GM18868 (cell line): ENCODE measurements at regions not wholly inside any gene's neighbourhood (a gene's known extent, or its start where the extent isn't known, plus 50 kb on each side); places are given as distances from the start of the nearest gene placed in this dataset.

Source experiments
- ATAC-seq: cut with Tn5 transposase; IDR thresholded peaks from one replicate; pipeline ENCODE4 v1.9.1; 2021; ENCODE audit warnings: mild to moderate bottlenecking, moderate library complexity; ENCODE audit not compliant: unreplicated experiment

DNA sequence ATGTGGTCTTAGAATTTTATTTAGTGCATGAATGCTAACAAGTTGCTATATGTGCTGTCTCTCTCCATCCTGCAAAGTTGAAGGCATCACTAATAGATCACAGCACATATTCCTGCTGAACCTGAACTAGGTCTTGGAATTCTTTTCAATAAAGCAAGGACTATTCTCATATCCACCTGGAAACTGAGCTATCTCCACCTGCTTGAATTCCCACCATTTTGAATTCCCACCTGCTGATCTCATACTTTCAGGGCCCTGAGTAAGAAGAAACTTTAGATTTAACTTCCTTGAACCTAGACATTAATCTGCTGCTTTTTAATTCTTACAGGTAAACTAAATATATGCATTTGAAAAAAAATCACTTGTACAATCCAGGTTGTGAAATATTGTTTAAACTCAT, 445.3 kb upstream of the CCL2 start:
- no peak for ATAC-seq

DNA sequence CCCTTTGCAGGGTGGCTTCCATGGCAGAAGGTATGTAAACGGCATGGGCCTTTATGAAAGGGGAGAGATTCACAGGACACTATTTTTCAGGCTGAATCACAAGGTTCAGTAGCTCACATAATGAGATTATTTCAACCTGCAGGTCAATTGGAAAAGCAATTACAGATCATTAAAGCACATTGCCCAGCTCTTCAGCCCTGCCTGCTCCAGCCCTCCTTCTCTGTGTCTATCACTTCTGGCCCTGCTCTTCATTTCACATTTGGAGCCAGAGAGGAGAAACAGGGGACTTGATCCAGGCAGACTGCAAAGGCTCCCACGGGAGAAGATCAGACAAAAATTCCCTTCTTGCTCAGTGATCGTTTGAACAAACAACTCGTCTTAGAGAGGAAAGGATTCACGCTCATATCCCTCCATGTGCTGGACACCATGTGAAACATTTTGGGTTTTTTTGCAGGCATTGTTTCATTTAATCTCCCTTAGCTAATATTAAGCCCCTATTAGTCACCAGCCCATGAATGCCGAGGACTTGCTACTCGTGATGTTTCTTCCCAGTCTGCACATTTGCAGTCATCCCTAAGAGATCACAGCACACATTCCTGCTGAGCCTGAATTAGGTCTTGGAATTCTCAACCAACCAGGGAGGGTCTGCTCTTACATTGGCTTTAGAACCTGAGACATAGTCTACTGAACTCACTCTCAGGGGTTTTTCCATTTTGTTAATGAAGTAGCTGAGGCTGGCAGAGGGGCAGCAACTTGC, 443.9 kb upstream of the CCL2 start:
- ATAC-seq = no peak

DNA sequence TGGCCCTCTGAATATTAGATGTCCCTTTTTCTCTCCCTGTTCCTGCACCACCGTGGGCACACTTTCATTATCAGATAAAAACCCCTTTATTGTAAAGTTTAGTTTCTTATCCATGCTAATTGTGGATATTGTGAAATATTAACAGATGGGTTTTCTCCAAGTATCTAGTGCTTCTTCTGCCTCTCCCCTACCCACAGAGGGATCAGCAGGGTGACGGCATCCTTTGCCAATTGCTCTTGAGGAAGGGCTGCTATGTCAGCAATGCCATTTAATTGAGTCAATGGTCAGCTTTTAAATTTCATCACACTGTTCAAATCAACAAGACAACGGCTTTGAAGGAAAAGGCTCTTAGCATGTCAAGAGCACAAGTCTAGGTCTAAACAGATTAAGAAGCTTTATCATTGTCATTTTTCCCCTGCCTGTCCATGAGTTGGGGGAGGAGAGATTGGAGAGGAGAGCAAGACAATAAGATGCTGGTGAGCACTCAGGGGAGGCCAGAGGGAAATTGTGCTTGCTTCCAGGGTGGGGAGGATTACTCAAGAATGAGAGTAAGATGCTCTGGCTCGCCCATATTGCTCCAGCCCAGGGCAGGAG, 443.0 kb upstream of the CCL2 start:
- no peak for ATAC-seq

DNA sequence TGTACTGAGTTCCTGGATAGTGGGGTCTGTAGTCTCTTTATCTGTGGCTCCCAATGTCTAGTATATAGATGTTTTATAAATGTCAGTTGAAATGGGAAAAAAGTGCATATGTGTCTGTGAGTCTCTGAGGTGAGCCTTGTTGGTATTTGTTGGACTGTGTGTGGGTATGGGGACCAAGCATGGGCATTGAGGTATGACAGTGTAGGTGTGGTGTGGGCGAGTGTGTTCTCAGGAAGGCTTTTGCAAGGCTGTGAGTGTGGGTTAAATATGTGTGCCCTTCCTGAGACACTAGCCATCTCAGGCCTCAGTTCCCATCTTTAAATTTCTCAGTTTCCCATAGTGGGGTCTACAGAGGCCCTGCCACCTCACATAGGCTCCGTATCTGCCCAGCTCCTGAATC, 440.2 kb upstream of the CCL2 start:
- ATAC-seq = no peak

DNA sequence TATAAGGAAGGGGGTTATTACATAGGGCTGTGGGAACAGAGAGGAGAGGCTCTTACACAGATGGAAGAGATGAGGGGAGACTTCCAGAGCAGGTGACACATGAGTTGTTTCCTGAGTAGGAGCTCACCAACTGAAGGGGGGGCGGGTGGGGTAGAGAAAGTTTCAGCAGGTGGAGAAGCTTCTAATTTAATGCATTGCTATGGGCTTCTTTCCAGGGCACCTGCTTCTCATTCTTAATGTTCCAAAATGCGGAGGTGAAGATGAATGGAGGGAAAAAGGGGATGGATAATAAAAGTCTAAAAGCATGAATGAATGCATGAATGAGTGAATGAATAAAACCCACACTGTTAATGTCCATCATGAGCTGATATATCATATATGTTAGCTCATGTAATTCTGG, 439.0 kb upstream of the CCL2 start:
- no peak for ATAC-seq

DNA sequence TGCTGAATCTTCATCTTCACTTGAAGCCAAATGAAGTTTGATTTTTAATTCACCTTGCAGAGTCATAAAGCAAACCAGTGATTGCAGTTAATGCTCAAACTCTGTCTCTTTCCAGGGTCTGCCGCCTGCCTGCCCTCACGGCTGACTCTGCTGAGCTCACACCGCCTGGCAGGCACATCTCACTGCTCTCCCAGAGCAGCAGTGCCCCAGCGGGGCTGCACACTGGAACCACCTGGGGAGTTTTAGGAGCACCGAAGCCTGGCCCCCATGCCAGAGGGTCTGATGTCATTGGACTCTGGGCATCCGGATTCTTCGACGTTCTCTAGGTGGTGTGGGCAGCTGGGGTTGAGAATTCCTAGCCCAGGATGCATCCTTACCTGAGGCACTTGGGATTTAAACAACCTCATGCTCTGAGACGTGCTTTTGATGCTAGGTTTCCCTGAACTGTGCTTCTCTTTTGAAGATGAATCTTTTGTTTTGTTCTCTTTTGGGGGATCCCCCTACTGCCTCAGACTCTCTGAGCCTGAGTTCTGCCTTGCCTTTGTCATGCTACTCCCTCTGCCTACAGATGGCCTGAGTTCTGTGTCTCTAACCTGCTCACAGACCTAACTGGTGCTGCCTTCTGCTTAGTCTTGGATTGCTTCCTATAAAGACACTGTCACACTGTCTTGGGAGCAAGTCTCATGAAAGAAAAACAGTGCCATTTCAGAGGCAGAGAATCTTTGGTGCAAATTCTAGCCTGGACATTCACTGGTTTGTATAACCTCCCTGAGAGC, 438.1 kb upstream of the CCL2 start:
- no peak for ATAC-seq

DNA sequence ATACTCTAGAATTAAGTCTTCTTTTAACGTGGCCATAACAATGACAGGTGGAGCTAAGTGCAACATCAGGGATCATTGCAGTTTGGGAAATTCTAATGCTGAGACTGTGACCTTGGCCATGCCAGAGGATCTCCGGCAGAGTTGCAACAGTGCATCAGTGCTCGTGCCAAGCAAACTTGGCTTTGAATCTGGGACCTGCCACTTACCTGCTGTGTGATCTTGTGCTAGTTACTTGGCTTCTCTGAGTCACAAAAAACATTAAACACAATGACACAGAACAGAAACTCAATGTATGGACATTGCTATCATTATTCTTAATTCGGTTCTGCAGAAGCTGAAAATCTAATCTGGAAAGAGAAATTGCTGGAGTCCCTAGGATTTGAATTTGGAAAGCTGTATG, 435.5 kb upstream of the CCL2 start:
- no peak for ATAC-seq

DNA sequence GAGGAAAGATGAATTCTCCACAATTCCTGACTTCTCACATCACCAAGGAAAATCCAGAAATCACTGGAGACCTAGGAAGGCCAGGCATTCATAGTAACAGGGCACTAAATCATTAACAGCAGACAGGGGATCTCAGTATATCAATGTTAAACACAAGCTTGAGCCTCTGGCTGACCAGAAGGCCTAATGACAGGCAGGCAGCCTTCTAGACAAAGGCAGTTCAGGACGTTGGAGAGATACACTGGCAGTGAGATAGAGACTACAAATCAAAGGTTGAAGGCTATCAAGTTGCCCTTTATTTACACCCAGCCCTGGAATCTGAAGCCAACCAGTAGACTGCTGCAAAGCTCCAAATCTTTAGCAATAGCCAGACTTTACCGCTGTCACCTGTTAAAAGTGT, 422.8 kb upstream of the CCL2 start:
- ATAC-seq = no peak

DNA sequence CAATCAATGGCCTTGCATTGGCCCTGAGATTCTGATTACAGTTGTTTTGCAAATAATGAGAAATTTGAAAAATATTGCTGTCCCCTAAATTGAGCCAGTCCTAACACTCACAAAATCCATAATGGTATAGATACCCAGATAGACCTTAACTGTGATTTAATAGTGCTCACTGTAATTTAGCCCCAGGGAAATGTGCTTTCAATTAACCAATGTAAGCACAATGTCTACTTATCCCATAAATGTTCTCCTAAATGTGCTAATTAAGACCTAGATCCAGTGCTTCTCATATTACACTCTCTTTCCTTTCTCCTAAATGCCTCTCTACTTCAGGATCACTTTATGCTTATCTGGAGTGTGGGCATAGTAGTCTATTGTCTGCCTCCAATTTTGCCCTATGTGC, 417.8 kb upstream of the CCL2 start:
- no peak for ATAC-seq

DNA sequence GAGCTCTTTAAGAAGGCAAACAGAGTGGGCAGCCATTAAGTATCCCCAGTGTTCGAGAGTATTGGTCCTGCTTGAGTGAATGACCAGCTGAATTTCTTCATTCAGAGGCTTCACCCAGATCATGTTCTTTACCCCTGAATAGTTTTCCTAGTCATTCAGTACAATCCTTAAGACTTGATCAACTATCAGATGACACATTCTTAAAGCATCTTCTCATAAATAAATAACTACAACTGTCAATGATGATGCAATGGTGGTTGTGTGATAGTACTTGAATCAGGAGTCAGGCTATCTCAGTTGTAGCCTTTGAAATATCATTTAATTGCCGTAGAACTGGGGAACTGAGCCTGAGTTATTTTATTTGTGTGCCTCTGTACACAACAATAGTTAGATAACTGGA, 416.8 kb upstream of the CCL2 start:
- no peak for ATAC-seq

DNA sequence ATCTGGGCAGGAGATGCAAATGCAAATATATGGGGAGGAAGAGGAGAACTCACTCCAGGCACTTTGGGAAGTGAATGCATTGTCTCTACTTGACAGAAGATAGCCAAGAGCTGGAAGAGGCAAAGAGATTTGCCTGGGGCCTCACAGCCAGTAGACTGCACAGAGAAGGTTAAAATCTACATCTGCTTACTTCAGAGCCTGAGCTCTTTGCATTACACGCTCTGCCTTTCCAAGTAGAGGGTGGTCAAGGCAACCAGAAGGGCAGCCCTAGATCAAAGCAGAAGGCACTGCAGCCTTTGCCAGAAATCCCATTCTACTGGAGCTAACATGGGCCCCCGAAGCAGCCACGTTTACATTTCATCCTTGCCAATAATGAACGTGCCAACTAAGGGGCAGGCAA, 407.2 kb upstream of the CCL2 start:
- no peak for ATAC-seq

DNA sequence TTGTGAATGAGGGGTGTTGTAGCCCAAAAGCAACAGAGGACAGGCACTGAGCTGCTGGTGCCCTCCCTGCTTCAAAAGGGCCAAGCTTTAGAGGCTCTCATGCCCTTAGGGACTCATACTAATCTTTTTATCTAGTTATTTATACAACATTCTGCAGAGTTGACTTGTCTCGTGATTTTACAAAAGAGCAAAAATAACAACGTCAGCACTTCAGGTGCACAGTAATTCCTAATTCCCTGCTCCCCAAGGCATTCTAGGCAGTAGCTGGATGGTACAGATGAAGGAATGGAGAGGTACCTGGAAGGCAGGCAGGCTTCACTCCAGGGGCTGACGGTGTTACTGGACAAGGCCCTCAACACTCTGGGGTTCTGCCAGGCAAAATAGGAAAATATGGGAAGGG, 406.7 kb upstream of the CCL2 start:
- ATAC-seq = no peak

DNA sequence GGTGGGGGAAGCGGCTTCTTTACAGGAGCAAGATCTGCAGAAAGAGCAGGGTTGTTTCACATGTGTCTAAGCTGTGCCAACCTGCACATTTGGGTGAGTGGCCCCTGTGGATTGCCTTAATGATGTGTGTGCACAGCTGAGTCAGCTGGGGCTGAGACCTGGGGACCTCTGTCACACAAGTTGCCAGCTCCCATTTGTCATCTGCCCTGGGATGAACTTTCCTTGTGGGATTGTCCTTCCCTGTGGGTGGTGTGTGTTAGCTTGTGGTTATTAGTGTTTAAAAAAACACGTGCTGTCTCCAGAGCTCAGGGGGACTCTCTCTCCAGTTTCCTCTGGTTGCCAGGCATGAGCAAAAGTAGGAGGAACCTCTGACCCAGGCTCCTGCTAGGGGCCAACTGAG, 400.5 kb upstream of the CCL2 start:
- no peak for ATAC-seq

DNA sequence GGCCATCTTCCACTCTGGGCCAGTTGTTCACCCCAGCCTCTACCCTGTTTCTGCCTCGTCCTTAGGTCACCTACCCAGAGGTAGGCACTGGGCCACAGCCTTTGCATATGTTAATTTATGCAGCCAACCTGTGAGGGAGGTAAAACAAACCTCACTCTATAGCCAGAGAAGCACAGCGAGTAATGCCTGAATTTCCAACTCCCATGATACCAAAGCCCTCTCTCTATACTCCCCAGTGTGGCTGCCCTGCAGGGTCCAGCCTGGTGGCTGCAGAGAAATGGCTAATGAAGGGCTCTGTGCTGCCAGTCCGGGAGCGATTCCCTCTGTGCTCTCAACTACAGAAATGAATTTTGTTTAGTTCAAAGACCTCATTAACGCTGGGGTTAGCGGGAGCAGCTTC, 397.0 kb upstream of the CCL2 start:
- no peak for ATAC-seq

DNA sequence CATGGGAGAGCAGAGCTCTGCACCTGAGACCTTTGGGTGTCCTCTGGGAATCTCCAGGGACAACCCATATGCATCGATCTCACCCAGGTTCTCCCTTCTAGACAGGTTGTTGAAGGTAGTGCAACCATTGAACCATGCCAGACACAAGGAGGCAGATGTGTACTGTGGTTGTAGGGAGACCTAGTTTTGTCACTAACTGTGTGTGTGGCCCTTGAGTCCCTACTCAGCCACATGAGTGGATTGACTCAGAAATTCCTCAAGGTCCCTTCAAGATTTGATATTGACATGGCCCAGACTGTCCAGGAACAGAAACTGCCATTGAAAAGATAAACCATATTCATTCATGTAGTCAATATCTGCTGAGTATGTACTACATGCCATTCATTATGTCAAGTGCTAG, 396.4 kb upstream of the CCL2 start:
- ATAC-seq = no peak

DNA sequence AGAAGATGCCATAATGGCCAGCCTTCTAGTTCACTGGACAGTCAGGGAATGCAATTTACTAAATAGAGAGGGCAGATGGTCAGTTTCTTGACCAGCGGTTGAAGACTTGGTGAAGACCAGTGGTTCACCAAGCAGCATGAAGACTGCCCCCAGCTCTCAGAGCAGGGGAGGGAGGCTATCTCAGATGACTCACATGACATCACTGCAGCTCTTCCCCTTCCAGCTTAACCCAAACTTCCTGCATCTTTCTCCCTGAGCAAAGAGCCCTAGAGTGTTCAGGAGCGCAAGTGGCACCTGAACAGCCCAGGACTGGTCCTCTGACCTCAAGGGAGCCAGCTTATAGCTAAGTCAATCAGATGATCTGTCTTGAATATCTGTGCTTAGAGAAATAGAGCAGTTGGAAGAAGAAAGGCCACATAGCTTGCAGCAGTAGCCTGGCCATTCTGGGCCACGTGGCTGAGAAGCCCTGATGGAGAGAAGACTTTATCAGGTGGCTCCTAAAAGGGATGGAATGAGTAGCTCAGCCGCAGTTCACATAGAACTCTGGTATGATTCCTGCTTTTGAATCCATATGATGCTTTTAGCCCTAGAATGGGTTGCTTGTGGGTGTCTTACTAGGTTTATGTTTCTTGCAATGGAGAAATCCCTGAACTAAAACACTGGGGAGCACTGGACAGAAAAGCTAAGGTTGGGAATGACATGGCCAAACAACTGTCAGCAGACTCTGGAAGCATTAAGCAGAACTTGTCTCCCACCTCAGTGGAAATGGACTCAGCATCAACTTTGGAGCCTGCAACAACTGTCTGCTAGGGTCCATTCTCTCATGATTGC, 392.1 kb upstream of the CCL2 start:
- no peak for ATAC-seq

DNA sequence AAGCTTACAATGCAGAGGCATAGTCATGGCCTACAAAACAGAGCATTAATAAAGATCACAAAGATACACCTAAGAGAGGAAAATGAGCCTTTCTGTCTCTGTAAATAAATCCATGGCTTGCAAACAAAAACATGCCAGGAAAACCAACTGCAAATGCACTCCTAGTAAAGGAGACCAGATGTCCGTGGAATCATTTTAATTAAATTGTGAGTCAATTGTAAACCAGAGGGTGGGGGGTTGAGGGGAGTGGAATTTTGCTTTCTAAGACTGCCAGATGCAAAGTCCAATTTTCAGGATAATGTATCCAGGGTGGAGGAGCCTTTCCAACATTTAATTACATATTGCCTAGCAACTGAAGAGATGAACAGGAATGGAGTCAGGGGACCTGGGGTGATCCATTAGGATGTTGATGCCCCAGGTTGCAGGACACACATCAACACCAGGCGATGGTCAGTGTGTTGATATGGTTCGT, 390.3 kb upstream of the CCL2 start:
- no peak for ATAC-seq

DNA sequence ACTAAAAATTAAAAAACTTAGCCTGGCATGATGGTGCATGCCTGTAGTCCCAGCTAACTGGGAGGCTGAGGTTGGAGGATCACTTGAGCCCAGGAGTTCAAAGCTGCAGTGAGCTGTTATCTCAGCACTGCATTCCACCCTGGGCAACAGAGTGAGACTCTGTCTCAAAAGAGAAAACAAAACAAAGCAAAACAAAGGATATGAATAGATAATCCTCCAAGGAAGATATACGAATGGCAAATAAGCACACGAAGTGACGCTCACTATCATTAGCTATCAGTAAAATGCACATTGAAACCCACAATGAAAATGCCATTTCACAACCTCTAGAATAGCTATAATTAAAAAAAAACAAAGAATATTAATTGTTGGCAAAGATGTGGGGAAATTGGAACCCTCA, 386.2 kb upstream of the CCL2 start:
- ATAC-seq = no peak

DNA sequence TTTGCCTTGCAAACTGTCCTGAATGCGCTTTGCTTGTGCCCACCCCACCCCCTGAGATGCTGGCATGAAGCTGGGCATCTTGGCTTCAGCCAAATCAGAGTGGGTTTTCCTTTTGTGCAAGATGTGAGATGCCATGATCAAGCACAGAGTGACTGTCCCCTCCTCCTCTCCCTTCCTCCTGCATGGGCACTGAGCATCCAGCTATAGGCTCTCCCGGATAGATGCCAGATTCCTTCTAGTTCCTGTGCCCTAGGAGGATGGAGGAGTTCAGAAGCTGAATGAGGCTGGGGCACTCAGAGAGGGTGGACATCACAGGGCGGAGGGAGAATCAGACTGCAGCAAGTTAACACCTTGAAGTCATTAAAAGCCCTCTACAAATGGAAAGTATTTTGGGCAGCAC, 384.1 kb upstream of the CCL2 start:
- no peak for ATAC-seq

DNA sequence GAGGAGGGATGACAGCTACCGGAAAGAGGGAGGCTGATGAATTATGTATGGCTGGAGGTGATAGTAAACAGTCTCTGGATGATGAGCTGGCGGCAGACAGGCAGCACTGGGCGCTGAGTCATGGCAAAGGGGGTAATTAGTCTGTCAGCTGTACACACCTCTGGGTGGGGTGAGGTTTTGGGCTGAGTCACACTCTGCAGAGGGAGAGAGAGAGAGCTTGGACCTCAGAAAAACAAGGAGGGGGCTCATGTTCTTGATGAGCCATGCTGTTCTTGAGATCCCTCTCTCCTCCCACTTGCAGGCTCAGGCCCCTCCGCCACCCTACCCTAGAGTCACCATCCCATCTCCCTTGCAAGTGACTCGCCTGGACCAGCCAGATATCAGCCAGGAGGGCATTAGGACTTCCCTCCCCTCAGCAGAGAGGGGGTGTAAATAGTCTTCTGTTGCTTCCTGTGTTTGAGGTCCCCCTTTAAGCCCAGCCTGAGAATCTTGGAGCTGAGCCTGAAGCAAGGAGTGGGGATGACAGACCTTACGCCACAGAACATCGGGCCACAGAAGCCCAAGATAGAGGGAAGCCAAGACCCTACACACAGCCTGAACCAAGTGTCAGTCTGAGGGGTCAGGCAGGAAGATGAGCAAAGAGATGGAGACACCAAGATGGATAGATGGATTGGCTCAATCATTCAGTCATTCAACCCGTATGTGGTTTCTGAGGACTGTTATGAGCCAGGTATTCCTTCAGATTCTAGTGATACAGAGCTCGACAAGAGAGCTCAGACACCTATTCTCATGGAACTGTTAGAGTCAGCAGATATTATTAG, 383.2 kb upstream of the CCL2 start:
- ATAC-seq = no peak
